HG03025 (cell line): ENCODE measurements at regions not wholly inside any gene's neighbourhood (a gene's known extent, or its start where the extent isn't known, plus 50 kb on each side); places are given as distances from the start of the nearest gene placed in this dataset.

Source experiments
- ATAC-seq: cut with Tn5 transposase; IDR thresholded peaks from one replicate; pipeline ENCODE4 v1.9.1; 2021; ENCODE audit warnings: mild to moderate bottlenecking, moderate library complexity; ENCODE audit not compliant: unreplicated experiment, low FRiP score

DNA sequence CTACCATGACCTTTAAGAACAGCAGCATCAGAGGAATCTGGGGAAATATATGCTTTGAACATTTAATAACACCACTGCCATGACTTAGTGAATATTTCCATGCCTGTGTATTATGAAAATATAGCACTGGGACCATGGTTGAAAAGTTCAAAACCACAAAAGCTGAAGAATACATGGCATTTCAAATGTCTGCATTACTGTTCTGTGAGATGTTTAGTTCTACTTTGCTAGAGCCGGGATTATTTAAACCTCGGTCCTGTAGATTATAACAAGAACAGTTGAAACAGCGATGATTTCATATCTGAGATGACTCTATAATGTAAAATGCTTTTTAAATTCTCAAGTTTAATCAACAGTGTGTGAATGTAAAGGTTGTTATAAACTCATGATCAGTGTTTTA lies 126.7 kb upstream of the AGA start:
- no peak for ATAC-seq

DNA sequence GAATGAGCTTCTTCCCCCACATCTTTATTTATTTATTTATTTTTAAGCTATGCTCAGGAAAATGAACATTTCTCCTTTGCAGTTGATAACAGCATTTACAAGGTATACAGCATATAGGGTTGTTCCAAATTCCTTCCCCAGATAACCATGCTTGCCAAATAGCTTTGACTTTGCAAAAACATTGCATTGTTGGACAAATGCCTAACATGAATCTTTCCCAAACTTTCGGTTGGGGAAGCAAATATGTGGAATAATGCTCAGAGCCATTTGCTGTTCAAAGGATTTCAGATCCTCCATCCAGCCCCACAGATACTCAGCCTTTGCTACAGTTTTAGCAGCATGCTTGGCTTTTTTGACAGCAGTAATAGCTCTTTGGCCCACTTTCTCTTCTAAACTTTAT lies 127.2 kb upstream of the AGA start:
- ATAC-seq, result no peak

DNA sequence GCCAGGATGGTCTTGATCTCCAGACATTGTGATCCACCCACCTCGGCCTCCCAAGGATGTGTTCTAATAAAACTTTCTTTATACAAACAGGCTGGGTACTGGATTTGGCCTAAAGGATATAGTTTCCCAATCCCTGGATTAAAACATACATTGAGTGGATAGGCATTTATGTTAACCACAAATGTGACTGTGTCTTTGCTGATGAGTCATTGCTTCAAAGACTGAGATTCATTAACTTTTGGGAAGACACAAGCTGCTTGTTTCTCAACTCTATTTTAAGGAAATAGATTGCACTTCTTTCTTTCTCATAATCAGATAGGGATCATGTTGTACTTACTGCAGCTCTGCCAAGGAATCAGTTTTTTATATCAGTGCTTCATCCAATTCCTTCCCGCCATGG lies 131.3 kb upstream of the AGA start:
- ATAC-seq, result no peak

DNA sequence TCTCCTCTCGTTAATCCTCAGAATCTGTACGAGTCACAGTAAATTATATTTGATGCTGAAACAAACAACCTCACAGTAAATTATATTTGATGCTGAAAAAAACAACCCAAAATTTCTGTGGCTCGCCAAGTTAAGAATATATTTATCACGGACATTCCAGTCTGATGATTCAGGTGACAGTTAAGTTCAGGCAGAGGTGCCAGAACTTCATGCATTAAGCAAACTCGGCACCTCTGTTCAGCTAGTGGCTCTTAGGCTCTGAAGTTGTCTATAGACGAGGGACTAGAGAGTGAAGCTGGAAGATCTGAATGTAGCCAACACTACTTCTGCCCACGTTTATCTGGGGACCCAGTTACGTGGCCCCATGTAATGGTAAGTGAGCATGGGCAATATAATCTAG lies 132.2 kb upstream of the AGA start:
- ATAC-seq, result no peak

- no peak for ATAC-seq
Observed at GRCh38 chr4:177579649-177580048, 137.4 kb upstream of the AGA start.

GRCh38 chr4:177582992-177583391 lies 140.8 kb upstream of the AGA start:
- ATAC-seq, result no peak

DNA sequence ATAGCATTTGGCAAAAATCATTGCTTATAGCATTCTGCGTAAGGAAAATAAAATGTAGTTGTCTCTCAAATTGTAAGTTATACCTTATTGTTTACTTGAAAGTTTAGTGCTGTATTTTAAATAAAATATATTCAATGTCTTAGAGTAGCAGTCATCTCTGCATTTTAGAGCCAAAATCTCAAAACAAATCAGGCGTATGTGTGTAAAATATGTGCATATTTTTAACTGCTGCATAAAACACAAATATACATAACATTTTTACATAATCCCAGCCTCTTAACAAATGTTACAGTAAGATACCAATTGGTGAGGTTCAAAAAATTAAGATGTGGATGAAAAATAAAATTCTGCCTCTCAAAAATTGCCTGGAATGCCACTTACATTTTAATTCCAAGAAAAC lies 145.8 kb upstream of the AGA start:
- no peak for ATAC-seq

DNA sequence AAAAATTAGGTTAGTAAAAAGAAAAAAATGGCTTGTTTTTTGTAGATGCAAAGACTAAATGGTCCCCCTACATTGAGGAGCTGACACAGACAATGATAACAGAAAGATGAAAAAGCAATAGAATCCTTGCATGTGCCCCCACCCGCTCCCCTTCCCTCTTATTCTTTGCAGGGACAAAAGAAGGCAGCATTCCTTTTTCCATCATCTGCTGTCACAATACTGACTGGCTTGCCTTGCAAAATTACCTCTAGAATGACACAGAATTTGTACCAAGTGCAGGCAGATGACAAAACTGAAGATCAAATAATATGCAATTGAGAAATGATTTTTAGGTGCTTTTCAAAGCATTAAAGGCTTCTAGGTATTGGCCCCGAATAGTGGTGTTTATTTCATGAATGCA lies 153.1 kb upstream of the AGA start:
- no peak for ATAC-seq

GRCh38 chr4:177596035-177596434 lies 153.8 kb upstream of the AGA start:
- ATAC-seq, result no peak

DNA sequence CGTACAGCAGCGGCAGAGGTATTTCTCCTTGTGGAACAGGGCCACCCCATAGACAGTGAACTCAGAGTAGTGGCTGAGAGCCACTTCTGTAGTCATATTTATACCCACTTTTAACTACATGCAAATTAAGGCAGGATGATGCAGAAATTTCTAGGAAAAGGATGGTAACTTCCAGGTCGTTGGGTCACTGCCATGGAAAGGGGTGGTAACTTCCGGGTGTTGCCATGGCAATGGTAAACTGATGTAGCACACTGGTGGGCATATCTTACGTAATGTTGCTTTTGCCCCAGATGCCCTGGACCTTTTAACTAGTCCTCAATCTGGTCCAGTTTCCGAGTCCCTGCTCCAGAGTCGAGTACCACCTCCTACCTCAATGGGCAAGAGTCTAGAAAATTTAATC lies 154.8 kb upstream of the AGA start:
- no peak for ATAC-seq

- ATAC-seq, result no peak
Observed at GRCh38 chr4:177605252-177605651, 163.0 kb upstream of the AGA start.

GRCh38 chr4:177607111-177607573 lies 164.9 kb upstream of the AGA start:
- ATAC-seq, result no peak

- no peak for ATAC-seq
Observed at GRCh38 chr4:177611974-177612664, 169.9 kb upstream of the AGA start.

DNA sequence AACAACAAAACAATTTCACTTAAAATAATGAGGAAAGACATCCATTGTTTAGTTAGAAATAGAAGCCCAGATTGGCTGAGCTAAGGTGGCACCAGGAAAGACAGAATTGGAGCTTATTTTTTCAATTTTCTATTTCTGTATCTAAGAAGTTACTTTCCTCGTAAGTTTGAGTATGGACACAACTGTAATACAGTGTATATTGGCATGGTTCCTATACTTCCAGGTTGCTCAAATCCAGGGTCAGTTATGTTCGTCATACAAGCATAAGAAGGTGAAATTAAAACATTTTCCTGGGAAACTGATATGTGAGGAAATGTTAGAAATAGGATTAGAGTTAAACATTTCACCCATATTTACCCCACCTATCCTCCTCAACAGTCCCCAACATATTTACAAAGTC lies 170.4 kb upstream of the AGA start:
- no peak for ATAC-seq

DNA sequence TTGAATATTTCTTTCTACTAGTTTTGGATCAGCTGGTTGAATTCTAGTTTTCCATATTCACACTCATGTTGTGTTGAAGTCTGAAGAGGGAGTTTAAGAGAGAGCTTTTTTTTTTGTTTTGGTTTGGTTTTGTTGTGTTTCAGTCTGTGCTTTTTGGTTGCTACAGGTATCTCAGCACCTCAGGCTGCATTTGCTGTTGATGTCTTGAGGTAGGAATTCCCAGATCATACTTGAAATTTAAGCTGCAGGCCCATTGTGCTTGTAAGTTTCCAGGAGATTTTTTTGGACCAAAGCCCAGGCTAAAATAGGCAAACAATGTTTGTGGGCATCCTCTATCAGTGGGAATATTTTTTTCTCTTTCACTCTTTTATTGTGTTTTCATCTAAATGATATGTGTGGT lies 190.2 kb upstream of the AGA start:
- ATAC-seq, result no peak

DNA sequence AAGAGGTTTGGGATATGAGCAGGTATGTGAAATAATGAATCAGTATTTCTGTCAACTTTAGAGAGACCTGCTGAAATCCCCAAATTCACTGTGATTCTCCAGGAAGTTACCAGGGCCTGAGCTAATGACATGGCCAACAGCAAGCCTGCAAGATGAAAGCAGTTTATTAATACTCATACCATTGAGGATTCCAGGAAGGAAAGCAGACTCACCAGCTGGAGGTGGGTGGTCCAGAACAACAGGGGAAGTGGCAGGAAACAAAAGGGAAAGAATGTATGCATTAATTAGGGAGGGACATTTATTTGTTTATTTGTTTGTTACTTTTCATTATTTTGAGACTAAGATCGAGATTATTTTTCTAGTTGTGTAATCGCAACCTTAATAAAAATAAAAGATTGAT lies 196.6 kb upstream of the AGA start:
- ATAC-seq, result no peak

GRCh38 chr4:177640864-177641263 lies 198.6 kb upstream of the AGA start:
- no peak for ATAC-seq

GRCh38 chr4:177660223-177660622 lies 218.0 kb upstream of the AGA start:
- ATAC-seq, result no peak

DNA sequence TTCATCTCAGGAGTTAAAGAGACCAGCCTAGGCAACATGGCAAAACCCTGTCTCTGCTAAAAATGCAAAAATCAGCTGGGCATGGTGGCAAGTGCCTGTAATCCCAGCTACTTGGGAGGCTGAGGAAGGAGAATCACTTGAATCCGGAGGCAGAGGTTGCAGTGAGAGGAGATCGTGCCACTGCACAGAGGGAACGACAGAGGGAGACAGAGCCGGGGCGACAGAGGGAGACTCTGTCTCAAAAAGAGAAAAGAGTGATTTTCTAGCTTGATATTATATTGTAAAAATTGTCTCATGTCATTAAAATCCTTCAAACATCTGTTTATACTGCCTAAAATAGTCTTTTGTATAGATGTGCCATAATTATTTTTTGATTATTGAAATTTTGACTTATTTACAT lies 225.4 kb upstream of the AGA start:
- no peak for ATAC-seq

- no peak for ATAC-seq
Observed at GRCh38 chr4:177671387-177671786, 229.2 kb upstream of the AGA start.

- ATAC-seq, result no peak
Observed at GRCh38 chr4:177671845-177672244, 229.6 kb upstream of the AGA start.

GRCh38 chr4:177673985-177674489 lies 231.8 kb upstream of the AGA start:
- ATAC-seq, result no peak

DNA sequence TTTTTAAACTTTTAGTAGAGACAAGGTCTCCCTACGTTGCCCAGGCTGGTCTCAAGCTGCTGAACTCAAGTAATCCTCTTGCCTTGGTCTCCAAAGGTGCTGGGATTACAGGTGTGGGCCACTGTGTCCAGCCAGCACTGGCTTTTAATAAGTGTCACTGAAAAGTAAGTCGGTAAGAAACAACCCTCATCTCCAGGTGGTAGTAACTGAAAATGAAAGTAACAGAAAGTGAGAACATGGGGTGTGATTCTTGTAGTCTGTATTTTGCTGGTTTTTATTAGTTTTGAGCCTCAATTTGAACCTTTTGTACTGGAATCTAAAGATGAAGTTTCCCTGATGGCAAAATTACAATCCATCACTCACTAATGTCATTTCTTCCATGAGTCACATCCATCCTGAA lies 238.1 kb upstream of the AGA start:
- no peak for ATAC-seq
